ENCODE measurements at regions not wholly inside any gene's neighbourhood (a gene's known extent, or its start where the extent isn't known, plus 50 kb on each side); places are given as distances from the start of the nearest gene placed in this dataset.

DNA sequence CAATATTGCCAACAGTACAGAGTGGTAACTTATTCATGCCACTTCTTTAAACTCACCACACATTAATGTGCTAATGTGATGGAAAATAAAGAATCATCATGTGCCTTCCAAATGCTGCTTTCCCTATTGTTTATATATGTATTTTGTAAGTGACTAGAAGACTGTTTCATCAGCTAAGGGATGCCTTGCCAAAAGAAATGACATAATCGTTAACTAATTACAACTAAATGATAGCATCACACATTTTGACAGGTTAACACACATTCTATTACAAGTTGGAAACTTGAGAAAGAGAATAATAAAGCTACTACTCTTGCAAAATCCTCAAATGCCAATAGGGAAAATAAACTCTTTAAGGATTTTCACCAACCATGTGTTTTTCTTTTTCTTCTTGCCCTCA is 329.9 kb upstream of the AGTR1 start:
- no peak for DNase-seq (ENCODE audit: low read depth in 2 of 2)

DNA sequence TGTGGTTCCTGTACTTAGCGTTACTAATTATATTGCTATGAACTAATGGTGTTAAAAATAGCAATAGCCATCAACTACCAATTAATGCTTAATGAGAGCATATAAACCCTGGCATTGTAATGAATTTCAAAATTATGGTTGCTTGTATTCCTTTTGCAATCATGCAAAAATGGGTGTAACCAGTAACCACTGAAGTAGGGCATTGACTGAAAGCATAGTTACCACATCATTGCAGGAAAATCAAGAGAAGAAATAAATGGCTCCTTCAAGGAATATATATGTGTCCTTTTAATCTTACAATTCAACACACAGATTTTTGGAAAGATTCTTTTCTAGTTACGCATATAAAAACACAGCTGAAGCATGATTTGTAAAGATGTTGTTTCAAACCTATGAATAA is 328.3 kb upstream of the AGTR1 start:
- DNase-seq (ENCODE audit: low read depth in 2 of 2): no peak

DNA sequence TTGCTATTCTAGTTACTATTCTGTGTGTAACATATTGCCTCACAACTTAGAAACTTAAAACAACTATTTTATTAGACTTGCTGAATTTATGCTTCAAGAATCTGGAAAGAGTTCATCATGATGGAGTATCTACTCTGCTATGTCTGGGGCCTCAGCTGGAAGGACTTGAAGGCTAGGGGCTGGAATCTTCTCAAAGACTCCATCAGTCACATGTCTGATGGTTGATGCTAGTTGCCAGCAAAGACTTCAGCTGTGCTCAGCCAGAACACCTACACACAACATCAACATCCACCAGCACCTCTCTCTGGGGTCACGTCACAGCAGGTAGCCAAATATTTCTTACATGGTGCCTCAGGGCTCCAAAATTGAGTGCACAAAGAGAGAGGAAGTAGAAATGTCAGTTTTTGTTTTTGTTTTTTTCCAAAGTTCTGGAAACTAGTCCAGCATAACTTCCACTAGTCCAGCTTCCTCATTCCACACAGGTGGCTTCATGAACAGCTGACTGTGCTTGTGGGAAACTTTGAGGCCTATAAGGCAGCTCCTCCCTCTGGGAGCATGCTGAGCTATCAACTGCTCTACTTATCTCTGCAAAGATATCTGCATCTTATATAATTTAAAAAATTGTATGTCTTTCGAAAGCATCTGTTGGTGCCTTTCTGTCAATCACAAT is 325.4 kb upstream of the AGTR1 start:
- DNase-seq (ENCODE audit: low read depth in 2 of 2): no peak

DNA sequence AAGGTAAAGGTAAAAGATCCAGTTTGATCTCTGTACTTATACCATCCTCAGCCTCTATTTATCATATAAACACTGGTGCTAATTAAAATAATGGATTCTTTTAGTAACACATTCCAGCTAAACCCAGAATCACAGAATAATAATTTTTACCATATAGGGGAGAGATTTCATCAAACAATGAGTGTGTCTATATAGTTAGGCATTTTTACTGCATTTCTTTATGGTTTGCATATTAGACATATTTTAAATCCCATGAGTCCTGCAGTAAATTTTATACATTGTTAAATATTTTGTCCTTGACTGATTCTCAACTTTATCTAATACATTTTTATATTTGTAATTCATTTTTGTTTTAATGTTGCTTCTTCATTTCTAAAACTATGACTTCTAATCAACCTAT is 323.7 kb upstream of the AGTR1 start:
- DNase-seq (ENCODE audit: low read depth in 2 of 2): no peak

DNA sequence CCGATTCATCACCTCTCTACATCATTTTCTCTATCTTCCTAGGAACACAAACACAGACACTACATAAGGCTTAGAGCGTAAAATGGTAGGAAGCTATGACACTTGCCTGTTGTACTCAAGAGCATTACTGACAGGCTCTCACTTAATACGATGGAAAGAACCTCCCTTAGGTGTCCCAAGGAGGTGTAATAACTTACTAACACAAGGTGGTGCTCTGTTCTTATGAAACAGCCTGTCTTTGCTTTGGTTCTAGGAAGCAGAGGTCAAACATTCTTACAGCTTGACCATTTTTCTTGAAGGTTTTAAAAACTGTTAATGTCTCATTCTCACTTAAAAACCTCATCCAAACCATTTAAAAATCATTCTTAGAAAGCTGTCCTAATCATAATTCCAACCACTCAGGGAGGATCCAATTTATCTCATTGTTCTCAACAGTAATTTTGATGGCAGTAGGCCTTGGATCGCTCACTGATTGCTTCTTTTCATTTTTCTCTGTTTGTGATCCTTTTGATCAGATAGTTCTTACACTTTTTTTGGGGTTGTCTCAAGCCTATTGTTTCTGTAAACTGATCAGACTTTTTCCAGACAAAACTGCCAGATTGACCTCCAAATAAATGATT is 317.8 kb upstream of the AGTR1 start:
- DNase-seq (ENCODE audit: low read depth in 2 of 2): peak in 1 of 2 donors; percentile 56

DNA sequence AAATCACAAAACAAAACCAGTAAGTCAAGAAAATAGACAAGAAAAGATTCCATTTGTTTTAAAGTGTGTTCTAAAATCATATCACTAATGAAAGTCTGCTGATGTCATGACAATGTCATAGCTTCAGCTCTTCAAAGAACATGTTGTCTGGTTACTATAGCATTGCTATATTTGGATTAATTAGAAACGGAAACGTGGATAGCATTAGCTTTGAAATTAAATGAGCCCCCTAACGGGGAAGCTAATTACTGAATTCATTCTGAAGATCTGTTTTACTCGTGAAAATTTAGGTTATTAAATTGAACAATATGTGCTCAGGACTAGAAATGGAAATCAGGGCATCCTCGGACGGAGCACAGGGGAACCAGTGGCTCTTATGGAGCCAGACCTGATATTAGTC is 316.7 kb upstream of the AGTR1 start:
- DNase-seq (ENCODE audit: low read depth in 2 of 2): no peak

DNA sequence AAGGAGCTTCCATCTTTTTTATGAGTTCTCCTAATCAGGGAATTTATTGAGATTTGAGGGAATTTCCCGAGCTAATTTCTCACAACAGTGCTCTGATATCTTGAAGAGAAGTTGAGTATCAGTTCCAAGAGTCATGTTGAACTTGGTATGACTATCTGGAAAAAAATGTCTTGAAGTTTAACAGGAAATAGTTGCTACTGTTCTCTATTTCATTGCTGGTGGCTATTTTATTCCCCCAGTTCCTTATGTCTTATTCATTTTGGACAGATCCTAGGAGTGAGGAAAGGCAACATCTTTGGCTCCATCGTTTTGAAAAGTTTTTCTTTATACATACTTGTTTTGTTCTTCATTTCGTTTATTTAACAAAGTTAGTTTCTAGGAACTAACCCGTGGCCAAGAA is 307.8 kb upstream of the AGTR1 start:
- no peak for DNase-seq (ENCODE audit: low read depth in 2 of 2)

DNA sequence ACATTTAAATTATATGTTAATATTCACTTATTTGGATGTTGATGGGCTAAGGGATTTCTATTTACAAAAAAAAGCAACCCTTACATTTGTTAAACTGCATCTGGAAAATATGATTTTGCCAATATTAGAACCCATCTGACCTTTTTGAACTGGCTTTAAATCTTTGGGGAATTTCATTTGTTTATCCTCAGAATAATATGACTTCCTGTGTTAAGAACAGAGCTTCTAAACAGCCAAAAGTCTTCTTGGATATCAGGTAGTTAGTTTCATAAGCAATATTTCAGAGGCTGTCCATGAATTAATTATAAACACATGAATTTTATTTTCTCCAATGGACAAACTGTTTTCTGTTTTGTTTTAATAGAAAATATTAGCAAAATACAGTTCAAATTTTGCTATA is 301.9 kb upstream of the AGTR1 start:
- no peak for DNase-seq (ENCODE audit: low read depth in 2 of 2)

DNA sequence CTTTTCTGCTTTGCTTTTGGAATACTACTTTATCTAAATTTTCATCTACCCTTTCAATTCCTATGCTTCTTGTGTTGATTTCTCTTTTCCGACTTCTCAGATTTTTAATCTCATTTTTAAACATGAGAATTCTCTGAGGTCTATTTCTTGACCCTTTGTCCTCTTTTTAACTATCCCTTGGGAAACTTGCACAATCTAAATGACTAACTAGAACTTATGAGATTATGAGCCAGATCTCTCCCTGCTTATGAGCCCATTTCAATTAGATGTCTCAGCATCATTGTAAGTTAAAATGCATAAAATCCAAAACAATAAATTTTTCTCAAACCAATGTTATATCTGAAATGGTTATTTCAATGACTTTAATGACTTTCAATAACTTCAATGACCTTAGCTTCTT is 296.9 kb upstream of the AGTR1 start:
- DNase-seq (ENCODE audit: low read depth in 2 of 2): no peak

DNA sequence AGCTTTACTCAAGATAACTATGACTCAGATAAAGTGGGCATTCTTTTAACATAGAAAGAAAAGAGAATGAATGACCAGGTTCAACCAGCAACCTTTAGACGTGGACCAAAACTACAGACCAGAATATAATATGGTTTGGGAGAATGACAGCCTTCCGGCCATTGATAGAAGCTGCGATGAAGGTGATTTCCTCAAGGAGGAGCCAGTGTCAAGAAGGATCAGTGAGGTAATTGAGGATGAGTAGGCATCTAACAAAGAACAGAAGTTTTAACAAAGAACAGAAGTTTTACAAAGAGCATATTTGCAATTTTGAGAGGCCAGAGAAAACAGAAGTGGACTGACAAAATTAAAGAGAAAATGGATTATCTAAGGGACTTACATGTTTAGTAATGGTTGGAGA is 289.0 kb upstream of the AGTR1 start:
- no peak for DNase-seq (ENCODE audit: low read depth in 2 of 2)

DNA sequence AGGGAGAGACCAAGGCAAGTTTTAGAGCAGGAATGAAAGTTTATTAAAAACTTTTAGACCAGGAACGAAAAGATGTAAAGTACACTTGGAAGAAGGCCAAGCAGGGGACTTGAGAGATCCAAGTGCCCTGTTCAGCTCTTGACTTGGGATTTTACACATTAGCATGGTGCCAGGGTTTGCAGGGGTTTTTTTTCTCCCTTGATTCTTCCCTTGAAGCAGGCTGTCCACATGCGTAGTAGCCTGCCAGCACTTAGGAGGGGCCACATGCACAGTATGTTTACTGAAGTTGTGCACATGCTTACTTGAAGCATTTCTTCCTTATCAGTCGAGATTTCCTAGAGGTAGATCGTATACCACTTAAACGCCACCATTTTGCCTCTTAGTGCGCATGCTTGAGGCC is 277.5 kb upstream of the AGTR1 start:
- DNase-seq (ENCODE audit: low read depth in 2 of 2): no peak

DNA sequence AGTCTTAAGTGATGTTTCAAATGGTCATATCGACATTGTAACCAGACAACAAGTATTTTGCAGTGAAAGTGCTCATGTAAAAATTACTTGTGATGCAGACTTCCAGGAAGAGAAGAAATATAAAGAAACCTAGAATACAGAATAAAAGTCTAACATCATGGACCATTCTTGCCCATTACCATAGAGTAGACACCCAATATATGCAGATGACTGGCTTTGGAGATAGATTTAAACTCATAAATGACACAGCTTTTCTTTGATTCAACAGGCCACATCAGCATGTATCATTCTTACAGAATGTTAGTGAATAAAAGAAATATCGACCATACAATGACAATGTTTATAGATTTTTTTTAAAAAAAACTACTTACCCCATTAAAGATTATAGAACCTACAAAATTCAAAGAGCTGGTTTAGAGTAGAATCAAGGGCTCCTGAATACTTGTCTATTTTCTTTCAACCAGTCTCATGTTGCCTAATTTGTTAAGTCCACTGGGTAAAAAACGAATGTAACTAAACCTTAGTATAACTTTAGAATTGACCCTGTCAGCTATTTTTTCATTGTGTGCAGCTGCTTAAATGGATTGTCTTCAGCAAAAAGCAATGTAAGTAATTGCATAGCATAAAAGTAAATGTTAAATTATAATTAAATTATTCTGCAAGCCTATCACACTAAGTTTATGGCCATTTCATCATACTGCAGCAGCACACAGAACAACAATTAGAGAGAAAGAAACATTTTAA is 268.7 kb upstream of the AGTR1 start:
- no peak for DNase-seq (ENCODE audit: low read depth in 2 of 2)

DNA sequence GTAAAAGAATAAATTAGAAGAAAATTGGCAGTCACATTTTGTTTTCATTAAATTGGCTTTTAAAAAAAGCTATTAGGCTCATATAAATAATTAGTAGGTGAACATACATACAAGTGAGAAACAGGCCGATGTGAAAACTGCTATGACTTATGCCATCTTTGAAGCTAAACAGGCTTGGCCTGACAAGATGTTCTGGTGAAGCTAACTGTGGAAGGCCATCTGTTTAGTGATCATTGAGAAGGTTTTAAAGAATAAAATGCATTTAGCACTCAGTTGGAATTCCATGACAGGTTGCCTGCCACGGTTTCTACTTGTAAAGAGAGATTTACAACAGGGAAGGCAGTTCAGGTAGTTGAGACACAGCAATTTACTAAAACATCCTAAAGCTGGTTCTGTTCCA is 264.0 kb upstream of the AGTR1 start:
- no peak for DNase-seq (ENCODE audit: low read depth in 2 of 2)

DNA sequence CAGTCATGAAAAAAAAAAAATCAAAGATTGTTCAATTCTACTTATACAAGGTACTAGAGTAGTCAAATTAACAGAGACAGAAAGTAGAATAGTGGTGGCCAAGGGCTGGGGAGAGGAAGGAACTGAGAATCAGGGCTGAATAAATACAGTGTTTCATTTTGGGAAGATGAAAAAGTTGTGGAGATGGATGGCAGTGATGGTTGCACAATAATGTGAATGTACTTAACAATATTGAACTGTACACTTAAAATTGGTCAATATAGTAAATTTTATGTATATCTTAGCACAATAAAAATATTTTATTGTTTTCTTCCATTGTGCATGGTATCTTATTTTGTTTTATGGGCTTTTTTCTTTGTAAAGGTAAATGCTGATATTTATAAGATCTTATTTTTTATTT is 262.2 kb upstream of the AGTR1 start:
- DNase-seq (ENCODE audit: low read depth in 2 of 2): no peak

DNA sequence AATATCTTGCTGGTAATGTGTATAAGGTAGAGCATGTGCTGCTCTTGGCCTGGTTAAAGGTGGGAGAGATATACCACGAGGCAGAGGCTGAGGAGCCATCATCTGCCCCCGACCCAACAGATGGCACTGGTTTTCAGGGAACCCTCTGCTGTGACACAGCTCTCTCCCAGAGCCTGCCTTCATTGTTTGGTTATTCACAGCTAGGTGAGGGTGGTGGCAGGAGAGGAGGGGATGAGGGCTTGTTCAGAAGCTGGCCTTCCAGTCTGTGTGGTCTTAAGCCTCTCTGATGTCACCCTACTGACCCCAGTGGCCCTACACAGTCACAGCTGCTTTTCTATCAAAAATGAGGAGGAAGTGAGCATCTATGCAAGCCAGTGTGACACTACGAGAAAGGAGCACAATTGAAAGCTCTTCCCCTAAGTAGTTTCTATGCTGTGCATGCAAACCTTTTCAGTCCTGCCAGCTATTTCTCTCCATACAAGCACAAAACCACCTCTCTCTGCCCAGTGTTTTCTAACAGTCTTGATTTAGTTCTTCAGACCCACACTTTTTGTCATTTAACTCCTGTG is 258.4 kb upstream of the AGTR1 start:
- no peak for DNase-seq (ENCODE audit: low read depth in 2 of 2)

DNA sequence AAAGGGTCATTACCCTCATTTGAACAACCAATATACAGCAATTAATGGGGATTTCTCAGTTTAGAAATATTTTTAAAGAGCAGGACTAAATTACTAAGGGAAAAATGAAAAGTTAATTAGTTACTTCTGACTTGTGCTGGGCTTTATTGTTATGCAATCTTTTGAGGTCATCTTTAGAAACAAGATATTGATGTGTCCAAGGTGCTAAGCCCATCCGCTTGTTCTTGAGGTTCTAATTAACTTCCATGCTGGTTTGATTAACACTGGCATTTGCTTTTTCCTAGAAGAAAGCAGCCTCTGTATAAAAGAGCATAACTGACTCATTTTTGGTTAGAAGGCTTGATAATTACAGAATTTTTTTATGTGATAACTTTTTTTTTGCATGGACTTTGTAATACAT is 256.5 kb upstream of the AGTR1 start:
- DNase-seq (ENCODE audit: low read depth in 2 of 2): no peak

DNA sequence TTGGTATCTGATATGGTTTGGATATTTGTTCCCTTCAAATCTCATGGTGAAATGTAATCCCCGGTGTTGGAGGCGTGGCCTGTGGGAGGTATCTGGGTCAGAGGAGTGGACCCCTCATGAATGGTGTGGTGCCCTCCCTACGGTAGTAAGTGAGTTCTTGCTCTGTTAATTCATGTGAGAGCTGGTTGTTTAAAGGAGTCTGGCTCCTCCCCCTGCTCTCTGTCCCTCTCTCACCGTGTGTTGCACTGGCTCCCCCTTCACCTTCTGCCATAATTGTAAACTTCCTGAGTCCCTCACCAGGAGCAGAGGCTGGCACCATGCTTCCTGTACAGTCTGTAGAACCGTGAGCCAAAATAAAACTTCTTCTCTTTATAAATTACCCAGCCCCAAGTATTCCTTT is 246.9 kb upstream of the AGTR1 start:
- no peak for DNase-seq (ENCODE audit: low read depth in 2 of 2)

DNA sequence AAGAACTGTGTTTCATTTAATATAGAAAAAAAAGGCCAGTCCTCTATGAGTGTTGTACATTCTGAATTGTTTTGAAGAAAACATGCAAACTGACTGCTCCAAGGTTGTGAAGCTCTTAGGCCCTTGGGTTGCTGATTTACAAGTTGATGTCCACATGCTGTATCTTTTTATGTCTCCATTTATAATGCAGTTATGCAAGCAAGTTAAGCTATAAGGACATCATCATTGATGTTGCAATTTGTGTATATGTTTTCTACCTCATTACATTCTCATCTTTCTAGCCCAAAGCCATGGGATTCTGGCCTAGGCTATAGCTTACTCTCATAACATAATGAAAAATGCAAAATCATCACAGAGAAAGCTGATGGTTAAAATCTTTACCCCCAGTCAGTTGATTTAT is 245.7 kb upstream of the AGTR1 start:
- no peak for DNase-seq (ENCODE audit: low read depth in 2 of 2)

DNA sequence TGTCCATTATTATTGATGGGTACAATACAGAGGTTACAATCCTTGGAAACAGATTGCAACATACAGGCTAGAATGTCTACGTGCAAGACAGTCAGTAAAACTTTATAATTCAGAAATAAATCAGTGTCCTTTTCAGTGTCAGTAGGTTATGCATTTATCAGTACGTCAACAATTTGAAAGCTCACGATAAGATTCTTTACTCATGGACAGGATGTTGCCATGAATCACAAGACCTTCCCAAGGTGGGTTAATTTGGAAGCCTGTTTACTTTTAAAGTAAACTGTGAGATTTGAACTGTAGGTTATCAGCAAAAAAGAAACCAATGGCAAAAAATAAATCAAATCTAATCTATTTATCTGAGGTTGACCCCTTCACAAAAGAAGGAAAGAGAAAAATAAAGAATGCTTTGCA is 243.9 kb upstream of the AGTR1 start:
- no peak for DNase-seq (ENCODE audit: low read depth in 2 of 2)

DNA sequence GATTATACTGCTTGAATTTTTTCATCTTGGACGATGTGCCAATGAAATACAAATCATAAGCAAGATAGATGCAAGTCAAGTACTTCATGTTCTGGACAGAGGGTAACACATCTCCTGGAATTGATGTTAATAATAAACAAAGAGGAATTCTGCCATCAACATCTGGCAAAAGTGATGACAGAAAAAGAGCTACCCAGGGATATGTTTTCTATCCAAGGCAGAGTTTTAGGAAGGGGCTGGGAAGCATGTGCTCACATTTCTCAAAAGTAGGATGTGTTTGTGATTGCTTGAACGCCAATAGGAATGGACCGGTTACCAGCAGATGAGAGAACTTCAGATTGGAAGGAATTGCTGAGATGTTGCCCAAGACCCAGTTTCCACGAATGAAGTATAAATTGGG is 242.6 kb upstream of the AGTR1 start:
- no peak for DNase-seq (ENCODE audit: low read depth in 2 of 2)

DNA sequence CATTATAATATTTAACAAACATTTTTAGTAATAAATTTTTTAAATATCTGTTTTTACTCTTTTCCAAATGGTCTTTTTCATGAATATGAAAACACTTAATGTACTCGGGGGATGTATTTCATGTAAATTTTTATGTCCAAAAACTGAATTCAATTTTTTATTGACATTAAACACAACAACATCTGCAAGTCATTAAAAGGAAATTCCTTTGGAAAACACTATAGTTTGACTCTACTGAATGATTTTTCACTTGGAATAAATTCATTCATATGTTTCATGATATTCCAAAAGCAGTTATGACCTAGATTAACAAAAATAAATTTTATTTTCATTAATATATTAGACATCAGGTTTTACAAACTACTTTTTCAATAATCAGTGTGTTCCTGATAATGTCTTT is 239.8 kb upstream of the AGTR1 start:
- no peak for DNase-seq (ENCODE audit: low read depth in 2 of 2)

DNA sequence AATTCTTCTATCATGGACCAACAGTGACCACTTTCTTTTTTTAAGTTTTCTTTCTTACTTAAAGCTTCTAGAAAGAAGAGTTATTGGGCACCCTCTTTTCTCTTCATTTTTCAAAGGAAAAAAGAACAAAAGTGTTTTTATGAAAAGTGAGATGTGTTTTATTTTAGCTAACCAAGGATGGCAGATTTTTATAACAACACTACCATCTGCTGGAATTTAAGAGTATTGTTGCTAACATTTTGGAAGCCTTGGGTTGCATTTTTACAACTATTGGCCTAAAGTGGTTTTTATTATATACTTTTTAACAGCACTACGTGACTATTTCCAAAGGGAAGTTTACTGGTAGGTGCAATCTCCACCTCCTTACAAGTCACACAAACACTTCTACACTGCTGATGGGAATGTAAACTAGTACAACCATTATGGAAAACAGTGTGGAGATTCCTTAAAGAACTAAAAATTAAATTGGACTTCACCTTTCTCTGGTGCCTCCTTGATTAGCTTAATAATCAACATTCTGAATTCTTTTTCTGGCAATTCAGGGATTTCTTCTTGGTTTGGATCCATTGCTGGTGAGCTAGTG is 237.7 kb upstream of the AGTR1 start:
- DNase-seq (ENCODE audit: low read depth in 2 of 2): no peak

All from dermis microvascular lymphatic vessel endothelial cell (primary cell).